GM10248 (cell line): ENCODE measurements at regions not wholly inside any gene's neighbourhood (a gene's known extent, or its start where the extent isn't known, plus 50 kb on each side); places are given as distances from the start of the nearest gene placed in this dataset.

ENCODE experiments used
- CTCF ChIA-PET: fragments of 300-600 bp; sonication (Branson Sonifier 250); formaldehyde crosslinking; extraction: SDS; loops from one replicate; lab custom pipeline; 2021; ENCODE audit warnings: antibody characterized with exemption; lab: Yijun Ruan, JAX
- POLR2A ChIA-PET: fragments of 350-650 bp; sonication (Branson Sonifier 250); formaldehyde crosslinking; extraction: SDS; loops from one replicate; lab custom pipeline; 2020; ENCODE audit warnings: antibody characterized with exemption; lab: Yijun Ruan, JAX
- DNase-seq: peaks from one replicate; pipeline ENCODE4 v3.0.0; 2012; ENCODE audit errors: extremely low spot score
- TF ChIP-seq, protein P1 (sequence below): IDR thresholded peaks from 2 replicates; pipeline ENCODE4 v1.5.1; 2012; ENCODE audit warnings: mild to moderate bottlenecking, low read depth; ENCODE audit errors: extremely low read depth, missing control alignments, control extremely low read depth

GRCh38 chr11:95305705-95306104 is 74.7 kb upstream of the SESN3 start:
- TF ChIP-seq, protein P1, sequence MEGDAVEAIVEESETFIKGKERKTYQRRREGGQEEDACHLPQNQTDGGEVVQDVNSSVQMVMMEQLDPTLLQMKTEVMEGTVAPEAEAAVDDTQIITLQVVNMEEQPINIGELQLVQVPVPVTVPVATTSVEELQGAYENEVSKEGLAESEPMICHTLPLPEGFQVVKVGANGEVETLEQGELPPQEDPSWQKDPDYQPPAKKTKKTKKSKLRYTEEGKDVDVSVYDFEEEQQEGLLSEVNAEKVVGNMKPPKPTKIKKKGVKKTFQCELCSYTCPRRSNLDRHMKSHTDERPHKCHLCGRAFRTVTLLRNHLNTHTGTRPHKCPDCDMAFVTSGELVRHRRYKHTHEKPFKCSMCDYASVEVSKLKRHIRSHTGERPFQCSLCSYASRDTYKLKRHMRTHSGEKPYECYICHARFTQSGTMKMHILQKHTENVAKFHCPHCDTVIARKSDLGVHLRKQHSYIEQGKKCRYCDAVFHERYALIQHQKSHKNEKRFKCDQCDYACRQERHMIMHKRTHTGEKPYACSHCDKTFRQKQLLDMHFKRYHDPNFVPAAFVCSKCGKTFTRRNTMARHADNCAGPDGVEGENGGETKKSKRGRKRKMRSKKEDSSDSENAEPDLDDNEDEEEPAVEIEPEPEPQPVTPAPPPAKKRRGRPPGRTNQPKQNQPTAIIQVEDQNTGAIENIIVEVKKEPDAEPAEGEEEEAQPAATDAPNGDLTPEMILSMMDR = no peak
- CTCF ChIA-PET = interaction anchor here (1.6 to 2.5 kb wide), 3 partner anchors 8 to 17 kb away, joined by 4 to 6 read pairs (median 5); no protein-coding TSS in a partner anchor
- no peak for DNase-seq
- POLR2A ChIA-PET = no interaction called here

DNA sequence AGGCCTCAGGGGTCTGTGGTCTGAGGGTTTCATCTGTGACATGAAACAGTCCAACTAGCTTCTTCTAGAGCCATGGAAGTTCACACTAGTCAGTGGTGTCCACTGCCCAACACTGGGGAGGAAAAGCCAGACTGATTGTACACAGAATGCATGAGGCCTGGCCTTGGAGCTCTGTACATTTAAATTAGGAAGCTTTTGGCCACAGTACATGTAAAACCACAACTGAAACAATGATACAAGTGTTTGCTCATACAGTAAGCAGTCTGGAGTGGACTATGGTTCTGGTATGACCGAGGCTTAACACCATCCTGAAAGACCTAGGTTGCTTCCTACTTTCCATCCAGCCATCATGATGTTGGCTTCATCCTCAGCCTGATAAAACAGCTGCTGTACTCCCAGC is 73.8 kb upstream of the SESN3 start:
- CTCF ChIA-PET = interaction anchor here (1.3 to 2.1 kb wide), 6 partner anchors 11 to 153 kb away, joined by 3 to 6 read pairs (median 4); no protein-coding TSS in a partner anchor
- POLR2A ChIA-PET = no interaction called here
- DNase-seq = no peak
- TF ChIP-seq, protein P1 = no peak

- ChIA-PET POLR2A (no interaction called here), CTCF (interaction anchor here (1.2 to 1.3 kb wide), 2 partner anchors 12 to 17 kb away, joined by 4 to 6 read pairs; no protein-coding TSS in a partner anchor)
- TF ChIP-seq, protein P1 = no peak
- no peak for DNase-seq
These were observed 71.2 kb upstream of the SESN3 start for GRCh38 chr11:95302211-95302610.

DNA sequence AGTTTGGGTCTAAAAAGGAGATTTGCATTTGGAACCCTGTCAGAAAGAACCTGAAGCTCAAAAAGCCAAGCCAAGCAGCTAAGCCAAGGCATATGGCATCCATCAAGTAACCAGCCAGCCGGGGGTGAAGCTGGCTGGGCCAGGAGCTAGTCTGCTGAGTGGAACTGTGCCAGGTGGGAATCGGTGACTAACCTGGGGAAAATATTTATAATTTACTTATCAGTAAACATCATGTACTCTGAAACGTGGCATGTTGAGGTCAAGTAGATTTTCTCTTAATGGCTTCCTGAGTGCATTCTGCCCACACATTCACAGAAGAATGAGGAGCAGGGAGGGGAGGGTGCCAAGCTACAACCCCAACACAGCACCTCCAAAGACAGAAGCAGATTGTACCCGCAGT is 70.5 kb upstream of the SESN3 start:
- ChIA-PET CTCF (interaction anchor here (0.7 to 1.6 kb wide), 5 partner anchors 11 to 147 kb away, joined by 3 to 6 read pairs (median 4); no protein-coding TSS in a partner anchor), POLR2A (no interaction called here)
- TF ChIP-seq, protein P1 = no peak
- DNase-seq = no peak

DNA sequence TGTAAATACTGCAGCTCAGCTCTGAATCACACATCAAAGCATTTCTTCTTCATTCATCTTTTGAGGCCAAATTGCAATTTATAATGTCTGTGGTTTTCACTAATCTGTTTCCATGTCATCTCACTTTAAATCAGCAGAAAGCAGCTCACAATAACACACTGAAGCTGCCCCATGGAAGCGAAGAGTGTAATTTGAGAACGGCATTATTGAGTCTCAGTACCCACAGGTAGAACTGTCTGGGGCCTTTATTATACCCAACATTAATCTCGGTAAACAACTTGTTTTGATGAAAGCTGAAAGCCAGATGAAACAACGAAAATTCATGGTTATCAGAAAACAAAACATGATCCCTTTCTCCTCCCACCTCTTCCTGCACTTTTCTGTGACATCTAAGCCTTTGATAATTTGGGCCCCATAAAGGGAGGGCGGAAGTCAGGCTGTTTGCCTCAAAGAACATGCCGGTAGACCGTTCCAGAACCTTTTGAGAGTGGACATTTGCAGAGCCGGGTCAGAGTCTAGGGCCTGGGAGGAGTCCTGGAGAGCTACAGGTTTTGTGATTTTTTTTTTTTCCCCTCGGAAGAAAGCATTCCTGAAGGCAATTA is 68.2 kb upstream of the SESN3 start:
- no peak for DNase-seq
- TF ChIP-seq, protein P1 = no peak
- CTCF ChIA-PET = interaction anchor here (2.1 kb wide), 1 partner anchor 45 kb away, joined by 5 read pairs; no protein-coding TSS in a partner anchor
- POLR2A ChIA-PET = no interaction called here

DNA sequence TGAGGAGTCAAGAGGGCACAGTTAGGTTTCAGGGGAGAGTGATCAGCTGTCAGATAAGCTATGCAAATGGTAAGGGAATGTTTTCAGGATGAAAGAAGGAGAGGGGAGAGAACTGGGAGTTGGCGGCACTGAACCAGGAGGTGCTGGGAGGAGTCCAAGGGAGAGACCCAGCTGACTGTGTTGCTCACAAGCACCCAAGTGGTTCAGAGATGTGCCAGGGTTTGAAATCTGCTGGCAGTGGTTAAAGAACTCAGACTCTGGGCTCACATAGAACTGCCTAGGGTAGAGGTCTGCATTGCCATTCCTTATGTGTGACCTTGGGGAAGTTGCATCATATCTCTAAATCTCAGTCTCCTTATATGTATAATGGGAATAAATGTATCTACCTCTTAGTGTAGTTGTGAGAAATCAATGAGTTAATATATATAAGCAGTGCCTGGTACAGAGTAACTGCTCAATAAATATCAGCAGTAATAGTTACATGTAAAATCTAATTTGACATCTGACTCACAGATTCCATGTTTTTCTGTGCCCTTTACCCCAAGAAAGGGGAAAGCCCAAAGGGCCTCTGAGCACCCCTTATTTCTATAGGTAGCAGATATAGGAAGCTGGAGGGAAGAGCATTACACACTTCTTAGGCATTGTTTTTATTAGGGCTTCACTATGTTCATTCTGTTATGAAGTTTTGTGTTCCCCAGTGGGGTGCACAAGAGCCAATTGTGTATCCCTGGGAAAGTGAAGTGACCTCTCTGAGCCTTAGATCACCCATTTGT is 66.9 kb upstream of the SESN3 start:
- TF ChIP-seq, protein P1 = no peak
- ChIA-PET CTCF (interaction anchor here (1.5 to 2.1 kb wide), 3 partner anchors 9 to 148 kb away, joined by 4 to 6 read pairs (median 5); no protein-coding TSS in a partner anchor), POLR2A (no interaction called here)
- DNase-seq = no peak
